ENCODE measurements at regions not wholly inside any gene's neighbourhood (a gene's known extent, or its start where the extent isn't known, plus 50 kb on each side); places are given as distances from the start of the nearest gene placed in this dataset.

GRCh38 chr2:163417596-163418337 is 318.0 kb downstream of the FIGN start:
- TF ChIP-seq POLR2A (IDR thresholded peaks at IDR 0.05; ENCODE audit: low read length), result no peak
- no peak for TF ChIP-seq GATA1 (IDR thresholded peaks at IDR 0.05; ENCODE audit: low read depth, low read length)

Data from erythroblast (primary cell).